Activated CD8-positive, alpha-beta T cell treated with anti-CD3 and anti-CD28 coated beads for 36 hours (primary cell): ENCODE measurements at regions not wholly inside any gene's neighbourhood (a gene's known extent, or its start where the extent isn't known, plus 50 kb on each side); places are given as distances from the start of the nearest gene placed in this dataset.

Experiments
- ATAC-seq: fragments of 200-7000 bp; cut with Tn5 transposase; one replicate; pipeline ENCODE4 v1.10.0; 2021; ENCODE audit warnings: mild to moderate bottlenecking, moderate library complexity
- CTCF ChIA-PET: fragments of 350-600 bp; sonication (Branson Sonifier 250); formaldehyde crosslinking; loops from one replicate; lab custom pipeline; 2021; ENCODE audit warnings: antibody characterized with exemption; lab: Charles Lee
- POLR2A ChIA-PET: fragments of 350-600 bp; sonication (Branson Sonifier 250); formaldehyde crosslinking; loops from one replicate; lab custom pipeline; 2021; ENCODE audit warnings: antibody characterized with exemption; lab: Charles Lee
- DNase-seq: peaks from one replicate; pipeline ENCODE4 v3.0.0-alpha.2; 2020
- H3K27ac Mint-ChIP-seq: one replicate; pipeline ENCODE4 v1.8.0; 2021; ENCODE audit warnings: mild to moderate bottlenecking, mixed read lengths
- H3K27me3 Mint-ChIP-seq: one replicate; pipeline ENCODE4 v1.8.0; 2021; ENCODE audit warnings: mixed read lengths
- H3K36me3 Mint-ChIP-seq: one replicate; pipeline ENCODE4 v1.8.0; 2021; ENCODE audit warnings: low read depth, mixed read lengths
- H3K4me1 Mint-ChIP-seq: one replicate; pipeline ENCODE4 v1.8.0; 2021; ENCODE audit warnings: low read depth, mixed read lengths
- H3K4me3 Mint-ChIP-seq: one replicate; pipeline ENCODE4 v1.8.0; 2021; ENCODE audit warnings: mild to moderate bottlenecking, moderate library complexity, mixed read lengths
- H3K9me3 Mint-ChIP-seq: one replicate; pipeline ENCODE4 v1.8.0; 2021; ENCODE audit warnings: mixed read lengths
- intact Hi-C: fragments of 100-400 bp; cut with micrococcal nuclease; formaldehyde crosslinking; loops from one replicate; pipeline ENCODE4 v1.10.0; 2022
- TF ChIP-seq, protein P1 (sequence below): fragments of 200-600 bp; IDR thresholded peaks from one replicate; pipeline ENCODE4 v1.8.0; 2022; ENCODE audit warnings: antibody characterized with exemption, mild to moderate bottlenecking

DNA sequence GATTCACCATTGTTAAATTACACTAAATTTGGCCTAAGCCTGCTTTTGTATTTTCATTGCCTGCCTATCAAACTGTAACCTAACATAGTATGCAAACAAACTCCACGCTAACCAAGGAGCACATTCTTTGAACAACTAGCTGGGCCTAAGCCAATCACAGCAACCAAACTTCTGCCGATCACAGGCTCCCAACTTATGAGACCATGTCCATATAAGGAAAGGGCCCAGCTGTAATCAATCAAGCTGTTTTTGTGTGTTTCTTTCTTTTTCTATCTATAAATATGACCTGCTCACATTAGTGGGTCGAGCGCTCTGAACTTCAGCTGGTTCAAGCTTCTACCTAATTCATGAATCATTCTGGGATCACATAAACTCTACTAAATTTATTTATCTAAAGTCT, 473.6 kb downstream of the SI start:
- H3K4me1 Mint-ChIP-seq: no peaks in the 10 kb centered on the region
- intact Hi-C loops: no loop called here
- no peak overlapping the region for H3K4me3 Mint-ChIP-seq
- no peaks in the 10 kb centered on the region for H3K36me3 Mint-ChIP-seq
- no peaks in the 10 kb centered on the region for H3K27me3 Mint-ChIP-seq
- ATAC-seq (no peak), DNase-seq (no peak)
- POLR2A ChIA-PET: no interaction called here
- peaks cover 8% of the 10 kb centered on the region for H3K9me3 Mint-ChIP-seq
- CTCF ChIA-PET: no interaction called here
- TF ChIP-seq, protein P1, sequence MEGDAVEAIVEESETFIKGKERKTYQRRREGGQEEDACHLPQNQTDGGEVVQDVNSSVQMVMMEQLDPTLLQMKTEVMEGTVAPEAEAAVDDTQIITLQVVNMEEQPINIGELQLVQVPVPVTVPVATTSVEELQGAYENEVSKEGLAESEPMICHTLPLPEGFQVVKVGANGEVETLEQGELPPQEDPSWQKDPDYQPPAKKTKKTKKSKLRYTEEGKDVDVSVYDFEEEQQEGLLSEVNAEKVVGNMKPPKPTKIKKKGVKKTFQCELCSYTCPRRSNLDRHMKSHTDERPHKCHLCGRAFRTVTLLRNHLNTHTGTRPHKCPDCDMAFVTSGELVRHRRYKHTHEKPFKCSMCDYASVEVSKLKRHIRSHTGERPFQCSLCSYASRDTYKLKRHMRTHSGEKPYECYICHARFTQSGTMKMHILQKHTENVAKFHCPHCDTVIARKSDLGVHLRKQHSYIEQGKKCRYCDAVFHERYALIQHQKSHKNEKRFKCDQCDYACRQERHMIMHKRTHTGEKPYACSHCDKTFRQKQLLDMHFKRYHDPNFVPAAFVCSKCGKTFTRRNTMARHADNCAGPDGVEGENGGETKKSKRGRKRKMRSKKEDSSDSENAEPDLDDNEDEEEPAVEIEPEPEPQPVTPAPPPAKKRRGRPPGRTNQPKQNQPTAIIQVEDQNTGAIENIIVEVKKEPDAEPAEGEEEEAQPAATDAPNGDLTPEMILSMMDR: no peak
- H3K27ac Mint-ChIP-seq: no peak overlapping the region

DNA sequence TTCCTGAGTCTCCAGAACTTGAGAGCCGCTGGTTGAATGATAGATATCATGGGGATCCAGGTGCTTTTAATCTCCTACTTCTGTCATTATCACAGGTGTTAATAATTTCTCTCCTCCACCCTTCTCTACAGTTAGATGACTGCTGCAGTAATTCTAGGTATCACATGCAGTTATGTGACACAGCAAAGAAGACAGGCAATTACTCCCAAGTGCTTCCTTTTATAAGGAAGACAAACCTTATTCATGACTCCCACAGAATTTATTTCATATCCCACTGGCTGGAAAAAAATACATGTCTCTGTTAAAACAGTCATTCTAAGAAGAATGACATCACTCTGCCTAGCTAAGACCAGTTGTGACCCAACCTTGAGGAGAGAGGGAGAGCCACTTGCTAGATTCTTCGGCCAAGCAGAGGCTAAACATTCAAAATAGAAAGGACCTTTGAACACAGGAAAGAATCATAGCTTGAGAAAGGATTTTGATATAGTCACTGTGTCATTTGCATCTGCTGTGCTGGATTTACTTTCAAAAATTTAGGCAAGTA, 500.6 kb downstream of the SI start:
- Mint-ChIP-seq H3K27ac (no peak overlapping the region), H3K4me3 (no peak overlapping the region), H3K9me3 (peaks cover 3% of the 10 kb centered on the region), H3K4me1 (no peaks in the 10 kb centered on the region), H3K36me3 (no peaks in the 10 kb centered on the region), H3K27me3 (no peaks in the 10 kb centered on the region)
- TF ChIP-seq, protein P1: no peak
- no peak for ATAC-seq
- POLR2A ChIA-PET: no interaction called here
- intact Hi-C loops: no loop called here
- DNase-seq: no peak
- CTCF ChIA-PET: no interaction called here

DNA sequence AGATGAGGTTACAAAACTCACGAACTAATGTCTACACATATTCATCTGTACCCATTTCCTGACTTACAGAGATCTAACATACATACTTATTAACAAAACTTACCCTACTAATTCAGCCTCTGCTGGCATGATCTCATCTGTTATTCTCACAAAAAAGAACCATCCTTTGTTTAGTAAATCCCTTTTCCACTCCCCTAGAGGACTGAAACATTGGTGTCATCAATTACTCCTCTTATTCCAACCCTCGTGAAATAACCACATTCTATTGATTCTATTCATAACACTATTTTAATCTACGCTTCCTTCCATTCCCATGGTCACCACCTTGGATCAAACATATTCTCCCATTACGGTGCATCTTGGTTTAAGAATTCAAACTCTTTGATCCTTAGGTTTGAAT, 505.9 kb downstream of the SI start:
- Mint-ChIP-seq H3K36me3 (no peaks in the 10 kb centered on the region), H3K27ac (no peak overlapping the region), H3K4me1 (no peaks in the 10 kb centered on the region), H3K9me3 (peaks cover 4% of the 10 kb centered on the region), H3K4me3 (no peak overlapping the region), H3K27me3 (no peaks in the 10 kb centered on the region)
- ChIA-PET CTCF (no interaction called here), POLR2A (no interaction called here)
- no peak for ATAC-seq
- no peak for DNase-seq
- intact Hi-C loops: no loop called here
- TF ChIP-seq, protein P1: no peak

GRCh38 chr3:164550857-164551256, 527.4 kb downstream of the SI start:
- Mint-ChIP-seq H3K4me3 (no peak overlapping the region), H3K4me1 (no peaks in the 10 kb centered on the region), H3K27me3 (no peaks in the 10 kb centered on the region), H3K27ac (no peak overlapping the region), H3K36me3 (no peaks in the 10 kb centered on the region), H3K9me3 (peaks cover 8% of the 10 kb centered on the region)
- intact Hi-C loops: no loop called here
- POLR2A ChIA-PET: no interaction called here
- TF ChIP-seq, protein P1: no peak
- DNase-seq (no peak), ATAC-seq (no peak)
- CTCF ChIA-PET: no interaction called here

DNA sequence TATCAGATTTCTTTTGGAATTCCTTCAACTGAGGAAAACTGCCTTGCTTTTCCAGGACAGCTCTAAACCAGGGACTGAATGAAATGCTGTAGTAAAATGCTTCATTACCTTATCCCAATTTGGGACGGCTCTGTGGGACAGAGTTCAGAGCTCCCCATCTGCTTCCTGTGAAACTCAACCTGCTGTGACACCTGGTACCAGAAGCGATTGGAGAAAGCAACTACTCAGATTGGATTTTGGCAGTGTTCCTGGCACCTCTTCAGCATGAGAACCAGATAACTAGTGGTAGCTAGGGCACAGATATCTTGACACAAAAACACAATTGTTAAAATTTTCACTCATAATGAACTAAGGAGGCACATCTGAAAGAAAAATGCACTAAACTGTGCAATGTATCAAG, 539.1 kb downstream of the SI start:
- CTCF ChIA-PET: no interaction called here
- H3K4me1 Mint-ChIP-seq: no peaks in the 10 kb centered on the region

More for the DNA sequence above, 539.1 kb downstream of the SI start:
- DNase-seq (no peak), ATAC-seq (no peak)
- no peak overlapping the region for H3K4me3 Mint-ChIP-seq
- H3K9me3 Mint-ChIP-seq: peaks cover 3% of the 10 kb centered on the region
- intact Hi-C loops: no loop called here
- TF ChIP-seq, protein P1: no peak
- no peaks in the 10 kb centered on the region for H3K27me3 Mint-ChIP-seq
- H3K27ac Mint-ChIP-seq: no peak overlapping the region
- H3K36me3 Mint-ChIP-seq: no peaks in the 10 kb centered on the region
- POLR2A ChIA-PET: interaction anchor here (0.6 kb wide), 1 partner anchor 328 kb away, joined by 3 read pairs; no protein-coding TSS in a partner anchor
